SK-N-MC (cell line): ENCODE measurements at regions not wholly inside any gene's neighbourhood (a gene's known extent, or its start where the extent isn't known, plus 50 kb on each side); places are given as distances from the start of the nearest gene placed in this dataset.

ENCODE experiments used
- EZH2 ChIP-seq: fragments of 200-600 bp; sonication (generic); IDR thresholded peaks from one replicate; pipeline ENCODE4 v1.6.1; 2017; ENCODE audit warnings: antibody characterized with exemption
- FOXP2 ChIP-seq: optimal IDR thresholded peaks from 2 replicates; pipeline ENCODE3; 2011; ENCODE audit warnings: mild to moderate bottlenecking, moderate library complexity; ENCODE audit not compliant: insufficient read depth; ENCODE audit errors: extremely low read length, control extremely low read depth
- POLR2AphosphoS5 ChIP-seq: IDR thresholded peaks from 2 replicates; pipeline ENCODE4 v1.6.1; 2012; ENCODE audit warnings: mild to moderate bottlenecking, low read depth, low read length, borderline replicate concordance

- TF ChIP-seq EZH2 (no peak), POLR2AphosphoS5 (no peak), FOXP2 (no peak)
Observed at GRCh38 chr5:20610681-20611080, 622.7 kb upstream of the CDH18 start.
